NB4 (cell line): ENCODE measurements at regions not wholly inside any gene's neighbourhood (a gene's known extent, or its start where the extent isn't known, plus 50 kb on each side); places are given as distances from the start of the nearest gene placed in this dataset.

Source experiments
- DNase-seq: peaks from one replicate; pipeline ENCODE4 v3.0.0; 2010; ENCODE audit warnings: low read depth
- H3K4me3 ChIP-seq: one replicate; pipeline ENCODE4 v1.5.1; 2011; ENCODE audit warnings: mild to moderate bottlenecking, low read depth, low read length, moderate library complexity
- CTCF ChIP-seq: IDR thresholded peaks from one replicate; pipeline ENCODE4 v1.5.1; 2012; ENCODE audit warnings: low read depth, low read length
- MAX ChIP-seq: IDR thresholded peaks from 2 replicates; pipeline ENCODE4 v1.6.1; 2011; ENCODE audit warnings: low read depth, low read length
- MYC ChIP-seq: IDR thresholded peaks from 2 replicates; pipeline ENCODE4 v1.6.1; 2011; ENCODE audit warnings: low read depth, low read length
- POLR2A ChIP-seq: IDR thresholded peaks from 2 replicates; pipeline ENCODE4 v1.6.1; 2011; ENCODE audit warnings: mild to moderate bottlenecking; ENCODE audit not compliant: insufficient read length; ENCODE audit errors: extremely low read depth

GRCh38 chr4:177945268-177945667 is 503.0 kb upstream of the AGA start:
- H3K4me3 ChIP-seq = no peak overlapping the region
- DNase-seq = no peak
- TF ChIP-seq MYC (no peak), POLR2A (no peak), CTCF (no peak), MAX (no peak)

- H3K4me3 ChIP-seq = no peak overlapping the region
- TF ChIP-seq MYC (no peak), CTCF (no peak), MAX (no peak)
These were observed 505.4 kb upstream of the AGA start for GRCh38 chr4:177947607-177948006.

GRCh38 chr4:177948853-177949252 is 506.6 kb upstream of the AGA start:
- no peak for TF ChIP-seq CTCF
- TF ChIP-seq MYC = no peak
- TF ChIP-seq MAX = no peak
- no peak overlapping the region for H3K4me3 ChIP-seq
- no peak for DNase-seq

More at GRCh38 chr4:177947607-177948006, 505.4 kb upstream of the AGA start:
- no peak for DNase-seq

- no peak for TF ChIP-seq MYC
- TF ChIP-seq MAX = no peak
- TF ChIP-seq CTCF = no peak
- TF ChIP-seq POLR2A = no peak
- no peak overlapping the region for H3K4me3 ChIP-seq
- no peak for DNase-seq
These were observed 508.8 kb upstream of the AGA start for GRCh38 chr4:177951026-177951425.

GRCh38 chr4:177952723-177953122 is 510.5 kb upstream of the AGA start:
- no peak for DNase-seq
- no peak overlapping the region for H3K4me3 ChIP-seq
- no peak for TF ChIP-seq POLR2A
- TF ChIP-seq MYC = no peak
- TF ChIP-seq CTCF = no peak
- TF ChIP-seq MAX = no peak

- no peak for DNase-seq
- TF ChIP-seq MYC (no peak), POLR2A (no peak), MAX (no peak), CTCF (no peak)
- H3K4me3 ChIP-seq = no peak overlapping the region
These were observed 515.5 kb upstream of the AGA start for GRCh38 chr4:177957596-177958360.
